Keratinocyte (primary cell): ENCODE measurements at regions not wholly inside any gene's neighbourhood (a gene's known extent, or its start where the extent isn't known, plus 50 kb on each side); places are given as distances from the start of the nearest gene placed in this dataset.

Experiments
- DNase-seq: peaks from one replicate; pipeline ENCODE4 v3.0.0-alpha.2; 2011; ENCODE audit warnings: low read depth, missing footprints, low spot score
- FAIRE-seq: peaks from 2 replicates; lab custom pipeline; 2011; peaks lifted over from hg19 to GRCh38; lab: Jason Lieb, UNC
- H2AFZ ChIP-seq: 2 replicates; pipeline ENCODE4 v1.6.0; 2012; ENCODE audit warnings: low read length, control low read depth, inconsistent platforms; ENCODE audit not compliant: control insufficient read depth
- H3K27ac ChIP-seq: 2 replicates; pipeline ENCODE4 v1.5.1; 2011; ENCODE audit warnings: low read length; ENCODE audit not compliant: control insufficient read depth, insufficient read depth
- H3K27me3 ChIP-seq: 3 replicates; pipeline ENCODE4 v1.6.0; 2011; ENCODE audit warnings: low read length; ENCODE audit not compliant: control insufficient read depth, insufficient read depth; ENCODE audit errors: extremely low read depth
- H3K36me3 ChIP-seq, 2 experiments: 2 replicates in 1 of 2; 3 replicates in 1 of 2; pipeline ENCODE4 v1.5.1; 2011; ENCODE audit warnings: low read length in 2 of 2, mild to moderate bottlenecking in 1 of 2; ENCODE audit not compliant: control insufficient read depth in 2 of 2, insufficient read depth in 2 of 2; ENCODE audit errors: extremely low read depth in 1 of 2
- H3K4me1 ChIP-seq: 3 replicates; pipeline ENCODE4 v1.5.1; 2011; ENCODE audit warnings: low read length; ENCODE audit not compliant: control insufficient read depth, insufficient read depth; ENCODE audit errors: extremely low read depth
- H3K4me2 ChIP-seq: 3 replicates; pipeline ENCODE4 v1.6.0; 2011; ENCODE audit warnings: low read depth, low read length; ENCODE audit not compliant: control insufficient read depth, insufficient read depth; ENCODE audit errors: extremely low read depth
- H3K4me3 ChIP-seq, 3 experiments: fragments of 200-600 bp in 1 of 3; sonication (generic) in 1 of 3; 2 replicates in 2 of 3; 3 replicates in 1 of 3; pipeline ENCODE4 v1.5.1; 2011 to 2016; ENCODE audit warnings: low read length in 3 of 3, mild to moderate bottlenecking in 3 of 3, control low read depth in 2 of 3, inconsistent platforms in 1 of 3, low read depth in 1 of 3, mixed read lengths in 1 of 3, mixed run types in 1 of 3, moderate library complexity in 1 of 3; ENCODE audit not compliant: control insufficient read depth in 2 of 3, insufficient read depth in 2 of 3; ENCODE audit errors: extremely low read depth in 1 of 3
- H3K79me2 ChIP-seq: 2 replicates; pipeline ENCODE4 v1.6.0; 2012; ENCODE audit warnings: low read length; ENCODE audit not compliant: control insufficient read depth, insufficient read depth
- H3K9ac ChIP-seq: 3 replicates; pipeline ENCODE4 v1.6.0; 2011; ENCODE audit warnings: low read length; ENCODE audit not compliant: control insufficient read depth, insufficient read depth; ENCODE audit errors: extremely low read depth
- H3K9me1 ChIP-seq: 3 replicates; pipeline ENCODE4 v1.6.0; 2011; ENCODE audit warnings: low read length; ENCODE audit not compliant: control insufficient read depth, insufficient read depth; ENCODE audit errors: extremely low read depth
- H3K9me3 ChIP-seq: 2 replicates; pipeline ENCODE4 v1.5.1; 2012; ENCODE audit warnings: low read depth, low read length; ENCODE audit not compliant: control insufficient read depth
- H4K20me1 ChIP-seq: 3 replicates; pipeline ENCODE4 v1.6.0; 2011; ENCODE audit warnings: low read length; ENCODE audit not compliant: control insufficient read depth, insufficient read depth; ENCODE audit errors: extremely low read depth
- CTCF ChIP-seq, 3 experiments: IDR thresholded peaks in 1 of 3; conservative IDR thresholded peaks in 1 of 3; optimal IDR thresholded peaks in 1 of 3; 2 replicates in 2 of 3; 3 replicates in 1 of 3; pipeline versions ENCODE3 to v1.5.1; 2011; ENCODE audit warnings: low read length in 3 of 3, mild to moderate bottlenecking in 3 of 3, moderate library complexity in 2 of 3, control low read depth in 1 of 3, inconsistent platforms in 1 of 3; ENCODE audit not compliant: insufficient read depth in 2 of 3; ENCODE audit errors: extremely low read depth in 1 of 3
- EZH2 ChIP-seq: IDR thresholded peaks from one replicate; pipeline ENCODE4 v1.6.1; 2012; ENCODE audit warnings: inconsistent platforms, mild to moderate bottlenecking, low read length, moderate library complexity
- dilution Hi-C: fragments of 300-500 bp; cut with MboI; formaldehyde crosslinking; loops from one replicate; pipeline ENCODE4 v1.7.0; 2020; ENCODE audit warnings: low sequenced_read_pairs; ENCODE audit not compliant: extremely low pct_ligation_motif_present

DNA sequence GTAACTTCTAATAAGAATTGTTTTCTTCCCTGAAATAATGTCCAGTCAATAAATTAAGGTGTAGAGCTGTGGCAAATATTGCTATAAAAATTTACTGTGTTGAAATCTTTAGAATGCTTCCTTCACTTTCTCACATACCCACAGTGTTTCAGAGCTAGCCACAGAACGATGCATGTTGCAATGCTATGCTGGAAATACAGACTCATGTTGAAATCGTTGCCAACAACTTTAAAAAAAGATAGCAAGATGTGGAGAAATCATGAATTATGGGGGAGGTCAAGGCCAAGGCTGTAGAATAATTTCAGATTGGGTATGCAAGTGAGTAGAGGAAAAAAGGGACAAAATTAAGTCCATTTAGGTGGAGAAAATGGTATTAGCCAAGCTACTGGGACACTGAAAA, 204.8 kb downstream of the VEGFC start:
- no peaks in the 10 kb centered on the region for H3K36me3 ChIP-seq
- DNase-seq (no peak), FAIRE-seq (no peak)
- dilution Hi-C loops, result no loop called here
- H3K4me1 ChIP-seq, result peaks cover 3% of the 10 kb centered on the region
- H3K9me3 ChIP-seq, result no peaks in the 10 kb centered on the region
- no peaks in the 10 kb centered on the region for H3K27me3 ChIP-seq
- no peak overlapping the region for H3K4me3 ChIP-seq
- H4K20me1 ChIP-seq, result no peaks in the 10 kb centered on the region
- no peak overlapping the region for H3K9ac ChIP-seq
- TF ChIP-seq CTCF (optimal IDR thresholded peaks at IDR 0.05 in 1 of 3, IDR thresholded peaks at IDR 0.05 in 1 of 3, conservative IDR thresholded peaks at IDR 0.05 in 1 of 3; ENCODE audit: extremely low read depth in 1 of 3, insufficient read depth in 2 of 3, low read length in 3 of 3) (no peak), EZH2 (no peak)
- no peak overlapping the region for H3K27ac ChIP-seq
- H3K79me2 ChIP-seq, result no peaks in the 10 kb centered on the region
- H3K4me2 ChIP-seq, result no peak overlapping the region
- no peak overlapping the region for H2AFZ ChIP-seq
- no peaks in the 10 kb centered on the region for H3K9me1 ChIP-seq

DNA sequence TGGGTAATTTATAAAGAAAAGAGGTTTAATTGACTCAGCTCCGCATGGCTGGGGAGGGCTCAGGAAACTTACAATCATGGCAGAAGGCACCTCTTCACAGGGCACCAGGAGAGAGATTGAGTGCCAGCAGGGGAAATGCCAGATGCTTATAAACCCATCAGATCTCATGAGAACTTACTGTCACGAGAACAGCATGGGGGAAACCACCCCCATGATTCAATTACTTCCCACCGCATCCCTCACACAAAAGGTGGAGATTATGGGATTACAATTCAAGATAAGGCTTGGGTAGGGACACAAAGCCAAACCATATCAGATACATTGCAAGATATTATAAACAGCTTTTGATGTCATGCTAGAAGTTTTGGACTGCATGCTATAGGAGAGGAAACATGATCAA, 204.3 kb downstream of the VEGFC start:
- Histone ChIP-seq H2AFZ (no peak overlapping the region), H3K4me1 (peaks cover 5% of the 10 kb centered on the region), H3K79me2 (no peaks in the 10 kb centered on the region), H3K36me3 (no peaks in the 10 kb centered on the region), H3K27me3 (no peaks in the 10 kb centered on the region), H3K4me2 (no peak overlapping the region), H4K20me1 (no peaks in the 10 kb centered on the region), H3K4me3 (no peak overlapping the region), H3K9me1 (no peaks in the 10 kb centered on the region), H3K27ac (no peak overlapping the region), H3K9me3 (no peaks in the 10 kb centered on the region), H3K9ac (no peak overlapping the region)
- dilution Hi-C loops, result no loop called here
- no peak for FAIRE-seq
- TF ChIP-seq EZH2 (no peak), CTCF (optimal IDR thresholded peaks at IDR 0.05 in 1 of 3, IDR thresholded peaks at IDR 0.05 in 1 of 3, conservative IDR thresholded peaks at IDR 0.05 in 1 of 3; ENCODE audit: extremely low read depth in 1 of 3, insufficient read depth in 2 of 3, low read length in 3 of 3) (no peak)
- DNase-seq, result no peak
